ENCODE measurements at regions not wholly inside any gene's neighbourhood (a gene's known extent, or its start where the extent isn't known, plus 50 kb on each side); places are given as distances from the start of the nearest gene placed in this dataset.

DNA sequence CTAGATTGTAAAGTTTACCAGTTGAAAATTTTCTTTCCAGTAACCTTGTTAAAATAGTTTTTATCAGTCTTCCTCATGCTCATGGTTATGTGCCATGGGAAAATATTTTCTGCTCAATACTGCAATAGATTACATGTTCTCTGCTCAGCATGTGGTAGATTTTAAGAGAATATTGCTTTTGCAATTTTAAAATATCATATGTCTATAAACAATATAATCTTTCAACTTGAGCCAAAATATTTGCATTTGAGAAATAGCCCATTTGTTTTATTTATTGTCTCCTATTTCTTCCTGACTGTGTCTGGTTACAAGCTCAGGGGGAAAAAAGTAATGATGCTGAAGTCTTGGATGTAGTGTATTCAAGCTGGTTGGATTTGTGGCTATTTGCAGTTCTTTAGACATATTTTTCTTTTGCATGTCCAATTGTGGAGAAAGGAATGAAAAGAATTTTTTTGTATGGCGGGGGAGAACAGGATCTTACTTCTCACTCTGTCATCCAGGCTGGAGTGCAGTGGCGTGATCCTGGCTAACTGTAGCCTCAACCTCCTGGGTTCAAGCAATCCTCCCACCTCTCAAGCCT lies 342.6 kb upstream of the NAV3 start:
- no peak for DNase-seq

- no peak for DNase-seq
Measured at GRCh38 chr12:77486872-77487271, 343.8 kb upstream of the NAV3 start.

GRCh38 chr12:77485961-77486854 lies 344.5 kb upstream of the NAV3 start:
- DNase-seq = no peak

DNA sequence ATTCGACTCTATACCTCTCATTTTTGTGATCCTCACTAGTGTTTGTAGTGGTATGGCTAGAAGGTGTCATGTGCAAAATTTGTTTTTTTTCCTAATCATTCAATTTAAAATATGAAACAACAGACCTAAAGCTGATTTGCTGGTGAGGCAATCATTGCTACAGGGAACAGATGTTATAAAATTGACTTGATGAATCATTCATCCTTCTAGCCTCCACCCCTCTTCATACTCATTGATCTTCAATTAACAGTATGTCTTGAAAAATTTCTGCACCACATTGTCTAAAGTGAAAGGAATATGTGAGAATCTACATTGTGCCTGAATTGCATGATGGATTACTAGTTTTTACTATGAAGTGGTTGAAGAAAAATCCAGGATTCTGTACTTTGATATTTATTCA lies 349.0 kb upstream of the NAV3 start:
- DNase-seq = no peak

- no peak for DNase-seq
Measured at GRCh38 chr12:77477907-77478533, 352.7 kb upstream of the NAV3 start.

- no peak for DNase-seq
Measured at GRCh38 chr12:77471801-77472200, 358.9 kb upstream of the NAV3 start.

- no peak for DNase-seq
Measured at GRCh38 chr12:77469578-77470333, 360.9 kb upstream of the NAV3 start.

GRCh38 chr12:77442633-77443032 lies 377.3 kb upstream of the E2F7 start:
- no peak for DNase-seq

- no peak for DNase-seq
Measured at GRCh38 chr12:77439749-77440148, 374.4 kb upstream of the E2F7 start.

DNA sequence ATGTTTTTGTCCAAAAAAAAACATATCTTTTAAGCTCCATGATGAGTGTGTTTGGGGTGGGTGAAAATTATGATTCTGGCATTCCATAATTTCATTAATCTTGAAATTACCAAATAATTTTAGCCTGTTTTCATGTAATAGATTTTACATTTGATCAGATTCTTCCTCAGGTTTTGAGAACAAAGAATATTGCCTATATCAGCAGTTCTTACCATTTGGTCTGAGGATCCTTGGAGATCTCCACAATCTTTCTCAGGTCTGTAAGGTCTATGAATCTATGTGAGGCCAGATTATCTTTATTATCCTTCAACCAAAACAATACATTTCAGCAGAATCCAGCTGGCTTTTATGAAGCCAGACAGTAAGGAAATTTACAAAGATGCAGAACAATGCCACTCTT lies 373.3 kb upstream of the E2F7 start:
- no peak for DNase-seq

DNA sequence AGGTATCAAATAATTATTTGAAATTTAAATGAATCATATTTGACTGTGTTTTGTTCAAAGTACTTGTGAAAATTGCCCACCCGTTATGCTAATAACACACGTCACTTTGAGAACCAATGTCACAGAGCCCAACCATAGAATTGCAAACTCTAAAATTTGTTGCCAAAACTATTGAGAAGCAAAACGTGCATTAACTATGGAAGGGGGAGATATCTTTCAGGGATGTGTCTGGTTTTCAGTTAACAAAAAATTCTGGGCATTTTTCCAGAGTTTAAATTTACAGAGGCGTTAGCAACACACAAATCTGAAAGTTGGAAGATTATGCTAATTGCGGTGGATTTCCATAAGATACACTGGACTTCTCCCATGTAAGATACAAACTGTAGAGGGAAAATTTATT lies 371.8 kb upstream of the E2F7 start:
- no peak for DNase-seq

DNA sequence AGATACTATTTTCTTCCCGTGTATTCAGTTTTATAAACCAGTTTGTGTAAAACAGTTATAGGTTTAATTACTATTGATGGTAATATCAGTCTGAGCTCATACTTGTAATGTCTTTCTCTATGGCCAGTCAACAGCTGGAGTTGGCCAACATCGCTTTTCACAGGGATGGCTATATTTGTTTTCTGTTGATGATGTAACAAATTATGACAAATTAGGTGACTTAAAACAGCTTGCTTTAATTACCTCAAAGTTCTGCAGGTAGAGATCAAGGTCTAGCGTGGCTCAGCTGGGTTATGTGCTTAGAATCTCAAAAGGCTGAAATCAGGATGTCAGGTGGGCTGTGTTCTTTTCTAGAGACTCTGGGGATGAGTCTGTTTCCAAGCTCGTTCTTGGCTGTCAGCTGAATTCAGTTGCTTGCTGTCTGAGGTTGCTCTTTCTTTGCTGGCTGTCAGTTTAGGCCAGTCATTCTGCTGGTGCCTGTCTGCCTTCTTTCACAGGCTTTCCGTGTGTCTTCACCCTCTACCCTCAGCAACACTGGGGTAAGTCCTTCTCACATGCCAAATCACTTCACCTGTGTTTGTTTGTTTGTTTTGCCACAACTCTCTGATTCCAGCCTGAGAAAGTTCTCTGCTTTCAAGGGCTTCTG lies 370.2 kb upstream of the E2F7 start:
- no peak for DNase-seq

DNA sequence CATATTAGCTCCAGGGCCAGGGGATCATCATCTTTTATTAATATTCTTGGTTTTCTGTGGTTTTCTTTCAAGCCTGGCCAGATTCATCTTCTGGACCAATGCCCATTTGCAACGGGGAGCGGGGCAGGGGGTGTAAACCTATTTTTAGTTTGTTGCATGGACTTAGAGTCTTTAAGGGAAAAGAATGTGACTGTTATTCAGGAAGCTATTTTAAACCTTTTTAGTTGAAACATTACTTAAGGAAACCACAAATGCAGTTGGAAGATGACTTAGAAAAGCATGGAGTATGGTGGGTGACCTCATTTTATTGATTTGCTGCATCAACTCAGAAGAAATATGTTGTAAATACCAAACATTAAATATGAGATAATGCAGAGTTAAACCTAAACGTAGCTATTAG lies 368.4 kb upstream of the E2F7 start:
- no peak for DNase-seq

DNA sequence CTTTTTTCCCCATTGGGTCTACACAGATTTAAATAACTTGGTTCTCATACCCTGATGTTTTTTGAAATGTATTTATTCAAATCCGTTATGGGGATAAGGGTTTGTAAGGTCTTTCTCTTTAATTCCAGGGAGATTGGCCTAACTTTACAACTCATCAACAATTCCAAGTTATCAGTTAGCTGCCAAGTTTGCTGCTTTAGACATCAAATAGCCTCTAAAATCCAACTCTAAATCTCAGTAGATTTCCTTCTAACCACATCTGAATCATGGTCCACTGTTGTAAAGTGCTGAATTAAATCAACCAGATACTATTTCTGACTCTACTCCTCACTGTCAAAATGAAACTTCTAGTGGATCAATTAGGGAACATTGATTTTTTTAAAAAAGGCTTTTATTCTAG lies 364.1 kb upstream of the E2F7 start:
- DNase-seq = no peak

DNA sequence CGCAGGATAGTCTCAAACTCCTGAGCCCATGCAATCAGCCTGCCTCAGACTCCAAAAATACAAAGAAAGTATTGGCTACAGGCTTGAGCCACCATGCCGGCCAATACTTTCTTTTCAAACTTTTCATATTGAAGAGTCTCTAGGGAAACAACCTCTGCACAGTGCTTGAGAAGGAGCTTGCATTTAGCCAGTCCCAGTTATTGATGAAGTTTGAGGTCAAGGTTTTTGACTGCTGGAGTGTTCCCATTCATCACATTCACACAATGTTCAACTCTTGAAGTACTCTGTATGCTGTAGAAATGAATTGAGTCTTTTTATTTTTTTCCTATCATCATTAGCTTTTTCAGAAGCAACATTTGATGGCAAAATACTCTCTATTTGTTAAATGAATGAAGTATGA lies 355.8 kb upstream of the E2F7 start:
- no peak for DNase-seq

GRCh38 chr12:77409551-77409950 lies 344.2 kb upstream of the E2F7 start:
- no peak for DNase-seq

GRCh38 chr12:77407931-77408330 lies 342.6 kb upstream of the E2F7 start:
- DNase-seq = no peak

DNA sequence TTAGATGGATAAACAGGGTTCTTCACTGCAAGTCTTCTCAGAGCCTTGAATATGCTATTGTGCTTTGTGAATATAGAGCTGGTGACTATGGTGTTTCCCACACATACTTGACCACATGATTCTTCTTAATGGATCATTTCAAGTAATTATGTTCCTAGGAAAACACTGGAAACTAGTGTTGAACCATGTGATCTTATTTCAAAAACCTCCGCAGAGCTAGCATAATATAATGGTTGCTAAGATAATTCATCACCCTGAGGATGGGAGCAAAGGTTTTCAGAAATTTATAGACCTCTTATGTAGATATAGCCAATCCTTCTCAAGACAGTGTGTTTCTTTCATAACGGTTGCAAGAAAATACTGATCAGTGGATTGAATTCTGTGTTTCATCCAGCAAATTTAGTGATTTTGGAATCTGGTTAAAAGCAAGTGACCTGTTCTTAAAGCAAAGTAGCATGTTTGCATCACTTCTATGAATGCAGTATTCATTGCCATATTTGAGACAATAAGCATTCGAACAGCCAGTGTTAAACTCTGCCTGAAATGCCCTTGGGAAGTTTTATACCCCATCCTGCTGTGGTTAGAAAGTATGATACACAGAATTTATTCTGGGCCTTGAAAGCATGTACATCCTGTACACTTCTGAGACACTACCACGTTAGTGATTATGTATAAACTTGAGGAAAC lies 341.0 kb upstream of the E2F7 start:
- no peak for DNase-seq

DNA sequence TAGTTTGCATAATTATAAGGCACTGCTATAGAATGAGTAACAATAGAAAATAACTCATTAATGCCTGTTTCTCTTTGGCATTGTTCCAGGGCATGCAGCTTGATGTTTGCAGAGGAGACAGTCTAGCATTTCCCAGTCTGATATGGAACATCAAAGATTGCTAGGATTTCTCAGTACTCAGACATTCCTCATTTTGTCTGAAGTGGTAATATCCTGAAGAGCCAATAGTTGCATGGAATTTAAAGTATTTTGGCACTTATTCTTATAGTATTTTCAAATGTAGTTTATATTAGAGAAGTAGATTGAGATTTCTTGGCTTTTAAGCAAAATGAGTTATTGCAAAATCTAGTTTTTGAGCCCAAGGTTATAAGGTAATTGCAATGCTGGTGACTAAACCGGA lies 337.3 kb upstream of the E2F7 start:
- DNase-seq = no peak

- DNase-seq = no peak
Measured at GRCh38 chr12:77401770-77402081, 336.4 kb upstream of the E2F7 start.

GRCh38 chr12:77401064-77401769 lies 335.8 kb upstream of the E2F7 start:
- DNase-seq = no peak

Measured in AML-193 (cell line).